ENCODE measurements at regions not wholly inside any gene's neighbourhood (a gene's known extent, or its start where the extent isn't known, plus 50 kb on each side); places are given as distances from the start of the nearest gene placed in this dataset.

- Histone ChIP-seq H3K36me3 (no peaks in the 10 kb centered on the region), H3K4me3 (no peak overlapping the region), H3K27me3 (no peaks in the 10 kb centered on the region), H3K9me3 (no peaks in the 10 kb centered on the region), H3K27ac (no peak overlapping the region), H3K4me1 (ENCODE audit: insufficient read depth) (no peaks in the 10 kb centered on the region)
- intact Hi-C loops (cut with DNase I): no loop called here
- peak in 4 of 5 donors; percentile 35 to 55 (median 48) for DNase-seq
- WGBS, 3 donors: 49 to 62% (median 52%) methylated on average over 6 of the region's 6 CpGs
- TF ChIP-seq CTCF (IDR thresholded peaks at IDR 0.05): no peak
- no peak for TF ChIP-seq POLR2A (IDR thresholded peaks at IDR 0.05)
These were observed 135.2 kb upstream of the TAB2 start for GRCh38 chr6:149182262-149182661.

- Histone ChIP-seq H3K4me3 (no peak overlapping the region), H3K36me3 (no peaks in the 10 kb centered on the region), H3K27me3 (no peaks in the 10 kb centered on the region), H3K4me1 (ENCODE audit: insufficient read depth) (no peaks in the 10 kb centered on the region), H3K27ac (no peak overlapping the region), H3K9me3 (no peaks in the 10 kb centered on the region)
- DNase-seq: no peak
- intact Hi-C loops (cut with DNase I): no loop called here
- WGBS, 3 donors: 87 to 94% (median 90%) methylated on average over 2 of the region's 2 CpGs
- TF ChIP-seq EP300 (IDR thresholded peaks at IDR 0.05) (no peak), CTCF (IDR thresholded peaks at IDR 0.05) (no peak), POLR2A (IDR thresholded peaks at IDR 0.05) (no peak)
These were observed 133.0 kb upstream of the TAB2 start for GRCh38 chr6:149184523-149184922.

- DNase-seq: no peak
- intact Hi-C loops (cut with DNase I): no loop called here
- Histone ChIP-seq H3K4me1 (ENCODE audit: insufficient read depth) (no peaks in the 10 kb centered on the region), H3K4me3 (no peak overlapping the region), H3K36me3 (no peaks in the 10 kb centered on the region), H3K9me3 (no peaks in the 10 kb centered on the region), H3K27ac (no peak overlapping the region), H3K27me3 (no peaks in the 10 kb centered on the region)
- no peak for TF ChIP-seq EP300 (IDR thresholded peaks at IDR 0.05)
- TF ChIP-seq CTCF (IDR thresholded peaks at IDR 0.05): no peak
- no peak for TF ChIP-seq POLR2A (IDR thresholded peaks at IDR 0.05)
- 94 to 97% (median 95%) methylated on average over 7 of the region's 7 CpGs for WGBS, 3 donors
These were observed 131.6 kb upstream of the TAB2 start for GRCh38 chr6:149185799-149186357.

- DNase-seq: no peak
- Histone ChIP-seq H3K4me3 (no peak overlapping the region), H3K27me3 (no peaks in the 10 kb centered on the region), H3K36me3 (no peaks in the 10 kb centered on the region), H3K9me3 (no peaks in the 10 kb centered on the region), H3K27ac (no peak overlapping the region), H3K4me1 (ENCODE audit: insufficient read depth) (no peaks in the 10 kb centered on the region)
- intact Hi-C loops (cut with DNase I): no loop called here
- TF ChIP-seq EP300 (IDR thresholded peaks at IDR 0.05) (no peak), POLR2A (IDR thresholded peaks at IDR 0.05) (no peak), CTCF (IDR thresholded peaks at IDR 0.05) (no peak)
- 90% methylated on average over 2 of the region's 2 CpGs for WGBS, 3 donors
These were observed 130.6 kb upstream of the TAB2 start for GRCh38 chr6:149186873-149187272.
